Inflammatory macrophage treated with lipopolysaccharide for 1 hour (primary cell): ENCODE measurements at regions not wholly inside any gene's neighbourhood (a gene's known extent, or its start where the extent isn't known, plus 50 kb on each side); places are given as distances from the start of the nearest gene placed in this dataset.
"Not testable (repeated sequence)": the region's sequence is repeated elsewhere in the genome, so short reads cannot be mapped to it uniquely, and the experiment has no call there.

Experiments
- DNase-seq, 2 donors: peaks; one replicate each; pipeline ENCODE4 v3.0.0-alpha.2; 2020 to 2022

- DNase-seq = no peak
Measured at GRCh38 chr2:14996351-14997014, 364.0 kb downstream of the LRATD1 start.

GRCh38 chr2:14998546-14998945, 366.0 kb downstream of the LRATD1 start:
- DNase-seq = no peak

- DNase-seq = no peak
Measured at GRCh38 chr2:14999114-14999661, 366.7 kb downstream of the LRATD1 start.

GRCh38 chr2:15002519-15002918, 370.0 kb downstream of the LRATD1 start:
- not testable (repeated sequence) for DNase-seq

GRCh38 chr2:15006667-15007066, 374.1 kb downstream of the LRATD1 start:
- no peak for DNase-seq

- peak in 1 of 2 donors; percentile 3 for DNase-seq
Measured at GRCh38 chr2:15009681-15010080, 377.2 kb downstream of the LRATD1 start.

GRCh38 chr2:15010346-15010745, 377.8 kb downstream of the LRATD1 start:
- DNase-seq = no peak

GRCh38 chr2:15018814-15019213, 386.3 kb downstream of the LRATD1 start:
- DNase-seq = no peak

GRCh38 chr2:15023221-15023620, 390.7 kb downstream of the LRATD1 start:
- DNase-seq = no peak

GRCh38 chr2:15028406-15028805, 395.9 kb downstream of the LRATD1 start:
- no peak for DNase-seq

- no peak for DNase-seq
Measured at GRCh38 chr2:15031745-15032240, 399.3 kb downstream of the LRATD1 start.

GRCh38 chr2:15034246-15034645, 401.7 kb downstream of the LRATD1 start:
- no peak for DNase-seq

- no peak for DNase-seq
Measured at GRCh38 chr2:15034860-15035259, 402.3 kb downstream of the LRATD1 start.

- no peak for DNase-seq
Measured at GRCh38 chr2:15038366-15039364, 406.1 kb downstream of the LRATD1 start.

- DNase-seq = no peak
Measured at GRCh38 chr2:15040429-15041084, 408.0 kb downstream of the LRATD1 start.

- no peak for DNase-seq
Measured at GRCh38 chr2:15041429-15041837, 408.9 kb downstream of the LRATD1 start.

- no peak for DNase-seq
Measured at GRCh38 chr2:15042801-15043217, 410.3 kb downstream of the LRATD1 start.

- no peak for DNase-seq
Measured at GRCh38 chr2:15043336-15044058, 411.0 kb downstream of the LRATD1 start.

- no peak for DNase-seq
Measured at GRCh38 chr2:15045054-15045453, 412.5 kb downstream of the LRATD1 start.

GRCh38 chr2:15047184-15047583, 414.7 kb downstream of the LRATD1 start:
- DNase-seq = no peak

- no peak for DNase-seq
Measured at GRCh38 chr2:15048000-15048399, 415.5 kb downstream of the LRATD1 start.
